ENCODE measurements at regions not wholly inside any gene's neighbourhood (a gene's known extent, or its start where the extent isn't known, plus 50 kb on each side); places are given as distances from the start of the nearest gene placed in this dataset.

DNA sequence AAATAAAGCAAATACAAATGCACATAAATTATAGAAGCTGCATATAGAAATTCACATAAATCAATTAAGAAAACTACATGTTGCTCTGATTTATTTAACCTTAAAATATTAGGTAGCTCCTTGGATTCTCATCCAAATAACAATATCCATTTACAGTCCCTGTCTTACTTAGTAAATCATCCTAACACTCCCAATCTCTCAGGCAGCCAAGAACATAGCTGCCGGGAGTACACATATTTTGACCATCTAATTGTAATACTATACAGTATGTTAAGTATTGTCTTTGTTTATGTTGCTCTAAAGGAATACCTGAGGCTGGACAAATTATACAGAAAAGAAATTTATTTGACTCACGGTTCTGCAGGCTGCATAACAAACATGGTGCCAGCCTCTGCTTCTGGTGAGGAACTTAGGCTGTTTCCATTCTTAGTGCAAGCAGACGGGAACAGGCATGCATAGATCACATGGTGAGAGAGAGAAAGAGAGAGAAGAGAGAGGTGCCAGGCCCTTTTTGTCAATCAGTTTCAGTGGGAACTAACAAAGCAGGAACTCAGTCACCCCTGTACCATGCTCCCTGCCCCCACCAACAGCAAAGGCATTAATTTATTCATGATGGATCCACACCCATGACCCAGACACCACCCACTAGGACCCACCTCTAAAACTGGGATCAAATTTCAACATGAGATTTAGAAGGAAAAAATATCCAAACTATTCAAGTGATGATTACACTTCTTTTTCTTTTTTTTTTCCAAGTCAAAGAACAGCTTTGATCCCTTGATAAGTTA, 614.8 kb upstream of the TECRL start:
- no peak overlapping the region for H3K9ac ChIP-seq (ENCODE audit: low read length)
- H3K79me1 ChIP-seq (ENCODE audit: low read length): no peaks in the 10 kb centered on the region
- no peak for DNase-seq
- no peak overlapping the region for H3K4ac ChIP-seq (ENCODE audit: low read depth, low read length)
- H4K91ac ChIP-seq (ENCODE audit: low read depth, low read length): no peak overlapping the region
- no peak overlapping the region for H3K14ac ChIP-seq (ENCODE audit: low read length)
- no peak overlapping the region for H3K4me3 ChIP-seq (ENCODE audit: low read depth, low read length)
- H3K27me3 ChIP-seq (ENCODE audit: insufficient read depth, low read length): no peaks in the 10 kb centered on the region
- H3K9me3 ChIP-seq (ENCODE audit: insufficient read depth, low read depth, low read length): no peaks in the 10 kb centered on the region
- H3K27ac ChIP-seq (ENCODE audit: low read depth, low read length): no peak overlapping the region
- H3K18ac ChIP-seq (ENCODE audit: low read length): no peak overlapping the region
- H4K8ac ChIP-seq (ENCODE audit: low read depth, low read length): no peak overlapping the region
- no peak overlapping the region for H3K23ac ChIP-seq (ENCODE audit: low read length)
- H3K36me3 ChIP-seq (ENCODE audit: control insufficient read depth in 1 of 2, insufficient read depth in 2 of 2, low read length in 2 of 2): no peaks in the 10 kb centered on the region
- H3K4me2 ChIP-seq (ENCODE audit: low read length): no peak overlapping the region
- no peak overlapping the region for H2AFZ ChIP-seq (ENCODE audit: insufficient read depth, low read length, poor library complexity)
- H3K79me2 ChIP-seq (ENCODE audit: control insufficient read depth, insufficient read depth, low read length, poor library complexity): no peaks in the 10 kb centered on the region
- no peak overlapping the region for H2BK12ac ChIP-seq (ENCODE audit: low read length)
- no CpG with 5 or more reads among the region's 3 CpGs for whole genome bisulfite sequencing (ENCODE audit: extremely low coverage, insufficient coverage, insufficient read length)
- H4K12ac ChIP-seq (ENCODE audit: low read depth, low read length): no peak overlapping the region
- H2BK5ac ChIP-seq (ENCODE audit: low read depth, low read length, poor library complexity): no peak overlapping the region
- no peaks in the 10 kb centered on the region for H3K4me1 ChIP-seq (ENCODE audit: control insufficient read depth in 1 of 2, insufficient read depth in 2 of 2, low read length in 2 of 2)
- H2BK120ac ChIP-seq (ENCODE audit: insufficient read depth, low read length, poor library complexity): no peak overlapping the region
- no peak overlapping the region for H2AK5ac ChIP-seq (ENCODE audit: low read length)

DNA sequence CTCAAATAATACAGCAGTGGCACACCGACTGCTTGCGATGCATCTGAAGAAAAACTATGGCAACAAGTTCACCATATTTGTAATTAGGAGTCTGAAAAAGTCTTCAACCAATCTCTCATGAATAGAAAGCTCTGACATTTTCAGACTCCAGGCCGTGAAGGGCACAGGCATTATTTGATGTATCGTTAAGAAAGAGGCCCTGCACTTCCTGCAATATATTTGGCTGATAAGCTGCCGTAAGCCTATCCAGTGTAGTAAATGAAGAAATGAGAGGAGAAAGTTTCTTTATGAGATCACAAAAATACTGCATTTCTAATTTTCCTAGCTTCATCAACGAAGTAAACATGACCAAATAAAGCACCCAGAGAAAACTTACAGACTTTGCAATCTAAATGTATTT, 613.8 kb upstream of the TECRL start:
- DNase-seq: no peak
- Histone ChIP-seq H3K27ac (ENCODE audit: low read depth, low read length) (no peak overlapping the region), H2AK5ac (ENCODE audit: low read length) (no peak overlapping the region), H3K79me1 (ENCODE audit: low read length) (no peaks in the 10 kb centered on the region), H3K14ac (ENCODE audit: low read length) (no peak overlapping the region), H3K79me2 (ENCODE audit: control insufficient read depth, insufficient read depth, low read length, poor library complexity) (no peaks in the 10 kb centered on the region), H4K91ac (ENCODE audit: low read depth, low read length) (no peak overlapping the region), H3K4me2 (ENCODE audit: low read length) (no peak overlapping the region), H3K4me3 (ENCODE audit: low read depth, low read length) (no peak overlapping the region), H2AFZ (ENCODE audit: insufficient read depth, low read length, poor library complexity) (no peak overlapping the region), H2BK12ac (ENCODE audit: low read length) (no peak overlapping the region), H3K4me1 (ENCODE audit: control insufficient read depth in 1 of 2, insufficient read depth in 2 of 2, low read length in 2 of 2) (no peaks in the 10 kb centered on the region), H4K8ac (ENCODE audit: low read depth, low read length) (no peak overlapping the region), H2BK5ac (ENCODE audit: low read depth, low read length, poor library complexity) (no peak overlapping the region), H3K4ac (ENCODE audit: low read depth, low read length) (no peak overlapping the region), H4K12ac (ENCODE audit: low read depth, low read length) (no peak overlapping the region), H2BK120ac (ENCODE audit: insufficient read depth, low read length, poor library complexity) (no peak overlapping the region), H3K23ac (ENCODE audit: low read length) (no peak overlapping the region), H3K36me3 (ENCODE audit: control insufficient read depth in 1 of 2, insufficient read depth in 2 of 2, low read length in 2 of 2) (no peaks in the 10 kb centered on the region), H3K18ac (ENCODE audit: low read length) (no peak overlapping the region), H3K9me3 (ENCODE audit: insufficient read depth, low read depth, low read length) (no peaks in the 10 kb centered on the region), H3K27me3 (ENCODE audit: insufficient read depth, low read length) (no peaks in the 10 kb centered on the region), H3K9ac (ENCODE audit: low read length) (no peak overlapping the region)
- no CpG with 5 or more reads among the region's 6 CpGs for WGBS (ENCODE audit: extremely low coverage, insufficient coverage, insufficient read length)

DNA sequence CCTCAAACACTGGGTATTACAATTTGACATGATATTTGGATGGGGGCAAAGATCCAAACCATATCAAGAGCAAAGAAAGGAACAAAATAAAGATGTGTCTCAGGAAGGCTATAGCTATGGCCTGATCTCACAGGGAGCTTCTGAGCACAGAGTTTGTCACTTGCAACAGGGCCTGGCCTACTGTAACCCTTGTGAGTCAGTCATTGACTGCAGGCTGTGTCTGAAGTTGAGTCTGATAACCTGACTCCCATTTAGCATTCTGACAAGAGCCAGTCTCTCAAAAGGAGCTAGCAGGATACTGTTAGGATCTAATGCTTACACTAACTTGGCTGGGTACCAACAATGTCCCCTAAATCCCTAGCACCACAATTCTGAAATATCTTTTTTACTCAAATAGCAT, 612.5 kb upstream of the TECRL start:
- Histone ChIP-seq H3K9ac (ENCODE audit: low read length) (no peak overlapping the region), H3K4ac (ENCODE audit: low read depth, low read length) (no peak overlapping the region), H3K23ac (ENCODE audit: low read length) (no peak overlapping the region), H3K9me3 (ENCODE audit: insufficient read depth, low read depth, low read length) (no peaks in the 10 kb centered on the region), H3K79me2 (ENCODE audit: control insufficient read depth, insufficient read depth, low read length, poor library complexity) (no peaks in the 10 kb centered on the region), H3K4me2 (ENCODE audit: low read length) (no peak overlapping the region), H2BK12ac (ENCODE audit: low read length) (no peak overlapping the region), H4K8ac (ENCODE audit: low read depth, low read length) (no peak overlapping the region), H3K36me3 (ENCODE audit: control insufficient read depth in 1 of 2, insufficient read depth in 2 of 2, low read length in 2 of 2) (no peaks in the 10 kb centered on the region), H4K12ac (ENCODE audit: low read depth, low read length) (no peak overlapping the region), H3K18ac (ENCODE audit: low read length) (no peak overlapping the region), H4K91ac (ENCODE audit: low read depth, low read length) (no peak overlapping the region), H2AK5ac (ENCODE audit: low read length) (no peak overlapping the region), H3K79me1 (ENCODE audit: low read length) (no peaks in the 10 kb centered on the region), H3K14ac (ENCODE audit: low read length) (no peak overlapping the region), H3K27ac (ENCODE audit: low read depth, low read length) (no peak overlapping the region), H3K4me1 (ENCODE audit: control insufficient read depth in 1 of 2, insufficient read depth in 2 of 2, low read length in 2 of 2) (no peaks in the 10 kb centered on the region), H2BK5ac (ENCODE audit: low read depth, low read length, poor library complexity) (no peak overlapping the region), H2AFZ (ENCODE audit: insufficient read depth, low read length, poor library complexity) (no peak overlapping the region), H3K27me3 (ENCODE audit: insufficient read depth, low read length) (no peaks in the 10 kb centered on the region), H3K4me3 (ENCODE audit: low read depth, low read length) (no peak overlapping the region), H2BK120ac (ENCODE audit: insufficient read depth, low read length, poor library complexity) (no peak overlapping the region)
- DNase-seq: no peak

DNA sequence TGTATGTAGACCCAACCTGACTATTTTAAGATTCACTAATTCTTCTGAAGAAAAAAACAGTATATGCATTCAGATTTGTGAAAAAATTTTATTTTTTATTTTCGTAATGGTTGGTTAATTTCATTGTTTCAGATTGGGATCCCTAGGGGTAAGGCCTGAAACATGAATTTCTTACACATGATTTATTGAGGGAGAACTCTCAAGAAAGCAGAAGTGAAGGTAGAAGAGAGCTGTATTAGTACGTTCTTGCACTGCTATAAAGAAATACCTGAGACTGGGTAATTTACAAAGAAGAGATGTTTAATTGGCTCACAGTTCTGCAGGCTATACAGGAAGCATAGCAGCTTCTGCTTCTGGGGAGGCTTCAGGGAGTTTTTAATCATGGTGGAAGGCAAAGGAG, 611.9 kb upstream of the TECRL start:
- Histone ChIP-seq H3K9ac (ENCODE audit: low read length) (no peak overlapping the region), H4K8ac (ENCODE audit: low read depth, low read length) (no peak overlapping the region)
- 100% methylated on average over 1 of the region's 2 CpGs for WGBS (ENCODE audit: extremely low coverage, insufficient coverage, insufficient read length)

More for the DNA sequence above, 611.9 kb upstream of the TECRL start:
- Histone ChIP-seq H3K9me3 (ENCODE audit: insufficient read depth, low read depth, low read length) (no peaks in the 10 kb centered on the region), H2BK12ac (ENCODE audit: low read length) (no peak overlapping the region), H3K23ac (ENCODE audit: low read length) (no peak overlapping the region), H3K4me3 (ENCODE audit: low read depth, low read length) (no peak overlapping the region), H3K79me2 (ENCODE audit: control insufficient read depth, insufficient read depth, low read length, poor library complexity) (no peaks in the 10 kb centered on the region), H3K14ac (ENCODE audit: low read length) (no peak overlapping the region), H2AK5ac (ENCODE audit: low read length) (no peak overlapping the region), H4K12ac (ENCODE audit: low read depth, low read length) (no peak overlapping the region), H3K79me1 (ENCODE audit: low read length) (no peaks in the 10 kb centered on the region), H3K27ac (ENCODE audit: low read depth, low read length) (no peak overlapping the region), H3K4me2 (ENCODE audit: low read length) (no peak overlapping the region), H2BK120ac (ENCODE audit: insufficient read depth, low read length, poor library complexity) (no peak overlapping the region), H3K4ac (ENCODE audit: low read depth, low read length) (no peak overlapping the region), H3K36me3 (ENCODE audit: control insufficient read depth in 1 of 2, insufficient read depth in 2 of 2, low read length in 2 of 2) (no peaks in the 10 kb centered on the region), H2AFZ (ENCODE audit: insufficient read depth, low read length, poor library complexity) (no peak overlapping the region), H4K91ac (ENCODE audit: low read depth, low read length) (no peak overlapping the region), H3K27me3 (ENCODE audit: insufficient read depth, low read length) (no peaks in the 10 kb centered on the region), H3K4me1 (ENCODE audit: control insufficient read depth in 1 of 2, insufficient read depth in 2 of 2, low read length in 2 of 2) (no peaks in the 10 kb centered on the region), H2BK5ac (ENCODE audit: low read depth, low read length, poor library complexity) (no peak overlapping the region), H3K18ac (ENCODE audit: low read length) (no peak overlapping the region)
- DNase-seq: no peak
